K562 (cell line): ENCODE measurements at regions not wholly inside any gene's neighbourhood (a gene's known extent, or its start where the extent isn't known, plus 50 kb on each side); places are given as distances from the start of the nearest gene placed in this dataset.

Experiments used
- ATAC-seq: fragments of 200-7000 bp; cut with Tn5 transposase; 3 replicates; pipeline ENCODE4 v1.9.1; 2020; ENCODE audit warnings: moderate library complexity
- BruUV-seq: library from RNA; stranded (reverse); fragments of 400-500 nt; replicated peaks from 2 replicates; lab custom pipeline; 2021; lab: Mats Ljungman, UMichigan
- CTCF ChIA-PET: fragments of 300-600 bp; formaldehyde crosslinking; extraction: SDS; loops from one replicate; lab custom pipeline; 2021; ENCODE audit warnings: low intra/inter-chr PET ratio; lab: Yijun Ruan, JAX
- POLR2A ChIA-PET: fragments of 300-600, 350-650 bp; sonication (Branson Sonifier 250); formaldehyde crosslinking; extraction: SDS; loops from one replicate; lab custom pipeline; 2021; ENCODE audit warnings: antibody characterized with exemption, inconsistent platforms; lab: Yijun Ruan, JAX
- DNase-seq, 4 experiments: peaks; one replicate each; pipeline versions ENCODE4 v3.0.0 to v3.0.0-alpha.2; 2011 to 2018; ENCODE audit warnings: low spot score in 3 of 4, mixed read lengths in 3 of 4; ENCODE audit errors: extremely low read depth in 1 of 4
- FAIRE-seq: peaks from 2 replicates; lab custom pipeline; 2011; peaks lifted over from hg19 to GRCh38; lab: Jason Lieb, UNC
- H2AFZ ChIP-seq: 2 replicates; pipeline ENCODE4 v1.6.0; 2011; ENCODE audit warnings: low read depth, low read length, control low read depth, inconsistent platforms
- H3K27ac ChIP-seq: fragments of 200-600 bp; 3 replicates; pipeline ENCODE4 v1.8.0; 2011; ENCODE audit warnings: low read depth, mild to moderate bottlenecking, control low read depth, inconsistent platforms, low read length, moderate library complexity, mixed read lengths; ENCODE audit errors: extremely low read depth
- H3K27me3 ChIP-seq, 2 experiments: fragments of 300-600 bp in 1 of 2; 2 replicates in 1 of 2; 3 replicates in 1 of 2; pipeline versions ENCODE4 v1.6.0 to v1.8.0; 2011; ENCODE audit warnings: inconsistent platforms in 2 of 2, low read length in 2 of 2, mild to moderate bottlenecking in 1 of 2, mixed read lengths in 1 of 2, moderate library complexity in 1 of 2; ENCODE audit not compliant: control insufficient read depth in 2 of 2, insufficient read depth in 2 of 2
- H3K36me3 ChIP-seq: fragments of 300-600 bp; 3 replicates; pipeline ENCODE4 v1.8.0; 2011; ENCODE audit warnings: mild to moderate bottlenecking, low read length, inconsistent platforms; ENCODE audit not compliant: control insufficient read depth, insufficient read depth
- H3K4me1 ChIP-seq, 2 experiments: fragments of 200-600 bp in 1 of 2; replicated peaks in 1 of 2; 2 replicates in 1 of 2; 3 replicates in 1 of 2; pipeline versions ENCODE4 v1.5.1 to v1.8.0; 2011; ENCODE audit warnings: inconsistent platforms in 2 of 2, low read length in 2 of 2, mild to moderate bottlenecking in 1 of 2, mixed read lengths in 1 of 2, moderate library complexity in 1 of 2; ENCODE audit not compliant: control insufficient read depth in 2 of 2, insufficient read depth in 2 of 2
- H3K4me2 ChIP-seq: 2 replicates; pipeline ENCODE4 v1.6.1; 2011; ENCODE audit warnings: low read length, control low read depth, inconsistent platforms, mixed read lengths; ENCODE audit not compliant: insufficient read depth
- H3K4me3 ChIP-seq: fragments of 200-600 bp; sonication (generic), shearing (Covaris generic); 2 replicates; pipeline ENCODE4 v1.5.1; 2016; ENCODE audit warnings: control low read depth, inconsistent platforms
- H3K79me2 ChIP-seq: fragments of 200-600 bp; 3 replicates; pipeline ENCODE4 v1.8.0; 2011; ENCODE audit warnings: low read length, inconsistent platforms; ENCODE audit not compliant: control insufficient read depth, insufficient read depth
- H3K9ac ChIP-seq, 2 experiments: 2 replicates each; pipeline versions ENCODE4 v1.6.0 to v1.6.1; 2011; ENCODE audit warnings: low read depth in 2 of 2, low read length in 2 of 2, control low read depth in 1 of 2, inconsistent platforms in 1 of 2, mild to moderate bottlenecking in 1 of 2, mixed read lengths in 1 of 2; ENCODE audit not compliant: insufficient read depth in 1 of 2
- H3K9me1 ChIP-seq: one replicate; pipeline ENCODE4 v1.6.0; 2011; ENCODE audit warnings: inconsistent platforms, mild to moderate bottlenecking, low read length, moderate library complexity; ENCODE audit not compliant: control insufficient read depth, insufficient read depth
- H3K9me3 ChIP-seq: replicated peaks from 2 replicates; pipeline ENCODE4 v1.5.1; 2011; ENCODE audit warnings: low read depth, low read length, inconsistent platforms; ENCODE audit not compliant: control insufficient read depth, insufficient read depth
- H4K20me1 ChIP-seq: replicated peaks from 2 replicates; pipeline ENCODE4 v1.6.1; 2011; ENCODE audit warnings: low read length, inconsistent platforms, mixed read lengths; ENCODE audit not compliant: control insufficient read depth, insufficient read depth
- CEBPG ChIP-seq, 3 experiments: fragments of 200-800 bp in 1 of 3; sonication (Bioruptor generic) in 1 of 3; sonication (generic) in 1 of 3; formaldehyde crosslinking in 1 of 3; IDR thresholded peaks in 2 of 3; conservative IDR thresholded peaks in 1 of 3; 2 replicates each; pipeline versions ENCODE4 v1.6.1 to v1.8.0; 2016 to 2022; ENCODE audit warnings: missing compliant biosample characterization in 2 of 3, missing genetic modification characterization in 2 of 3, mild to moderate bottlenecking in 1 of 3, missing genetic modification reagents in 1 of 3
- FOXA1 ChIP-seq: fragments of 450-650 bp; IDR thresholded peaks from 2 replicates; pipeline ENCODE4 v1.6.1; 2016; ENCODE audit warnings: mild to moderate bottlenecking, borderline replicate concordance
- FOXJ3 ChIP-seq: sonication (generic); formaldehyde crosslinking; IDR thresholded peaks from 2 replicates; pipeline ENCODE4 v1.4.0; 2020; ENCODE audit warnings: mild to moderate bottlenecking, missing genetic modification reagents
- POLR3A ChIP-seq: IDR thresholded peaks from 2 replicates; pipeline ENCODE4 v1.6.1; 2011; ENCODE audit warnings: borderline replicate concordance, mild to moderate bottlenecking, moderate library complexity; ENCODE audit not compliant: insufficient read length, insufficient read depth; ENCODE audit errors: extremely low read depth
- POLR3G ChIP-seq: IDR thresholded peaks from 2 replicates; pipeline ENCODE4 v1.6.1; 2011; ENCODE audit not compliant: insufficient read length, insufficient replicate concordance; ENCODE audit errors: extremely low read depth
- SOX6 ChIP-seq: fragments of 450-650 bp; IDR thresholded peaks from 2 replicates; pipeline ENCODE4 v1.6.1; 2014; ENCODE audit warnings: mild to moderate bottlenecking
- SRSF9 ChIP-seq: fragments of 200-400 bp; formaldehyde crosslinking; IDR thresholded peaks from 2 replicates; pipeline ENCODE4 v1.6.1; 2017; ENCODE audit warnings: low read depth, low read length, borderline replicate concordance
- ZNF408 ChIP-seq: fragments of 250-450 bp; sonication (Bioruptor Pico); IDR thresholded peaks from 2 replicates; pipeline ENCODE4 v1.4.0; 2020; ENCODE audit warnings: low read depth, mild to moderate bottlenecking, moderate library complexity
- WGBS: fragments of 100-300 bp; shearing (Covaris generic); methylation state at CpG from one replicate; pipeline ENCODE4 v1.1.6; 2016; ENCODE audit warnings: low coverage, mixed read lengths; ENCODE audit not compliant: insufficient coverage; ENCODE audit errors: missing lambda C conversion rate; 5-methylcytosine and 5-hydroxymethylcytosine counted together
- in situ Hi-C: fragments of 300-500 bp; cut with MboI; formaldehyde crosslinking; loops from 4 replicates; pipeline ENCODE4 v1.15.0; 2018; ENCODE audit warnings: inconsistent platforms, mixed read lengths
- intact Hi-C: fragments of 100-400 bp; cut with micrococcal nuclease; formaldehyde crosslinking; loops from 2 replicates; pipeline ENCODE4 v1.14.2; 2022
- TF ChIP-seq, protein P1 (sequence below), 2 experiments: fragments of 450-650 bp in 1 of 2; sonication (generic) in 1 of 2; formaldehyde crosslinking in 1 of 2; IDR thresholded peaks in 1 of 2; conservative IDR thresholded peaks in 1 of 2; 2 replicates each; pipeline versions ENCODE4 v1.6.1 to v1.8.1; 2016 to 2023; ENCODE audit warnings: mild to moderate bottlenecking in 2 of 2, moderate library complexity in 2 of 2, inconsistent platforms in 1 of 2, missing genetic modification reagents in 1 of 2

DNA sequence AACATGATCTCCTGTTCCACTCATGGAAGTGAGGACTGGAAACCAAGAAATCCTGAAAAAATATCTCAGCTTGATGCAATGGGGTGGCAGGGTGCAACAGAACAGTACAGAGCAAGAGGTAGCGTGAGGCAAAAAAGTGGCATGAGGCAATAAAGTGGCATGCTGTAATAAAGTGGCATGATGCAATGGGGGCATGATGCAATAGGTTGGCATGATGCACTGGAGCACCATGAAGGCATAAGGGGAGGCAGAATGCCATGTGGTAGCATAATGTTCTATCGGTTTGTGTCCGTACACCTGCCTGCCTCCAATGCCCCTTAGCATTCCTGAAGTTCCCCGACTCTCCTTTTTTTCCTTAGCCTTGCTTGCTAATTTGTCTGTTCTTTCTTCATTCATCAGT, 648.4 kb downstream of the TMEM182 start:
- no peaks in the 10 kb centered on the region for H3K27me3 ChIP-seq
- no peaks in the 10 kb centered on the region for H3K9me3 ChIP-seq
- no peak overlapping the region for H3K9ac ChIP-seq
- H2AFZ ChIP-seq, result no peak overlapping the region
- H4K20me1 ChIP-seq, result no peaks in the 10 kb centered on the region
- H3K4me3 ChIP-seq, result no peak overlapping the region
- WGBS, result 23% methylated on average over 4 of the region's 4 CpGs
- no peaks in the 10 kb centered on the region for H3K9me1 ChIP-seq
- no peaks in the 10 kb centered on the region for H3K4me1 ChIP-seq
- no peak overlapping the region for H3K4me2 ChIP-seq
- no peak for FAIRE-seq
- ATAC-seq, result no peak
- BruUV-seq, result no TSS peak
- no peak overlapping the region for H3K27ac ChIP-seq
- H3K36me3 ChIP-seq, result no peaks in the 10 kb centered on the region
- ChIA-PET POLR2A (no interaction called here), CTCF (no interaction called here)
- no peaks in the 10 kb centered on the region for H3K79me2 ChIP-seq
- in situ Hi-C loops, result no loop called here
- DNase-seq, result no peak
- TF ChIP-seq, protein P1, sequence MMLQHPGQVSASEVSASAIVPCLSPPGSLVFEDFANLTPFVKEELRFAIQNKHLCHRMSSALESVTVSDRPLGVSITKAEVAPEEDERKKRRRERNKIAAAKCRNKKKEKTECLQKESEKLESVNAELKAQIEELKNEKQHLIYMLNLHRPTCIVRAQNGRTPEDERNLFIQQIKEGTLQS (IDR thresholded peaks at IDR 0.05), result peak; percentile 18; the same call in 1 of the 2 replicates
- TF ChIP-seq, protein P1 (CRISPR knock-in tag; conservative IDR thresholded peaks at IDR 0.05), result no peak
- TF ChIP-seq SOX6, result no peak
- no peak for TF ChIP-seq POLR3A
- no peak for TF ChIP-seq ZNF408 (CRISPR knock-in tag)
- no peak for TF ChIP-seq FOXJ3 (CRISPR knock-in tag)
- TF ChIP-seq SRSF9, result no peak
- TF ChIP-seq FOXA1, result no peak
- TF ChIP-seq CEBPG (CRISPR knock-in tag; IDR thresholded peaks at IDR 0.05), result peak; percentile 51; the same call in 1 of the 2 replicates
- TF ChIP-seq CEBPG (tag; conservative IDR thresholded peaks at IDR 0.05 in 1 of 2, IDR thresholded peaks at IDR 0.05 in 1 of 2), result no peak; a peak in 2 of 4 replicates
- TF ChIP-seq POLR3G, result no peak
- intact Hi-C loops, result no loop called here
